ENCODE measurements at regions not wholly inside any gene's neighbourhood (a gene's known extent, or its start where the extent isn't known, plus 50 kb on each side); places are given as distances from the start of the nearest gene placed in this dataset.

GRCh38 chr16:59701963-59702930 is 968.1 kb upstream of the GOT2 start:
- no peak for TF ChIP-seq CTCF (IDR thresholded peaks at IDR 0.05; ENCODE audit: poor library complexity, severe bottlenecking)
- TF ChIP-seq POLR2AphosphoS5 (IDR thresholded peaks at IDR 0.05), result peak; percentile 92
- no peak for TF ChIP-seq EZH2 (IDR thresholded peaks at IDR 0.05; ENCODE audit: borderline replicate concordance, insufficient read depth, low read length, poor library complexity, severe bottlenecking)
- peak; percentile 86 for TF ChIP-seq REST (IDR thresholded peaks at IDR 0.05; ENCODE audit: borderline replicate concordance)
- TF ChIP-seq EP300 (conservative IDR thresholded peaks at IDR 0.05; ENCODE audit: poor library complexity, severe bottlenecking), result peak; percentile 96

All from neural cell (in vitro differentiated cells).